Tibial nerve (tissue), 3 donors: ENCODE measurements at regions not wholly inside any gene's neighbourhood (a gene's known extent, or its start where the extent isn't known, plus 50 kb on each side); places are given as distances from the start of the nearest gene placed in this dataset.

ENCODE experiments used
- CTCF ChIP-seq, 5 experiments: fragments of 200-600 bp in 3 of 5; fragments of 450-650 bp in 2 of 5; sonication (generic) in 3 of 5; IDR thresholded peaks; one replicate each; pipeline ENCODE4 v1.5.1; 2016 to 2019; ENCODE audit warnings: antibody characterized with exemption in 5 of 5, mild to moderate bottlenecking in 3 of 5, moderate library complexity in 2 of 5
- POLR2A ChIP-seq, 2 donors: fragments of 450-650 bp; IDR thresholded peaks; one replicate each; pipeline ENCODE4 v1.6.1; 2017; ENCODE audit warnings: antibody characterized with exemption in 2 of 2, mild to moderate bottlenecking in 2 of 2, moderate library complexity in 2 of 2

GRCh38 chr1:234731569-234732085 is 121.6 kb upstream of the IRF2BP2 start:
- TF ChIP-seq CTCF (IDR thresholded peaks at IDR 0.05) (no peak), POLR2A (IDR thresholded peaks at IDR 0.05) (no peak)
